GM18520 (cell line): ENCODE measurements at regions not wholly inside any gene's neighbourhood (a gene's known extent, or its start where the extent isn't known, plus 50 kb on each side); places are given as distances from the start of the nearest gene placed in this dataset.

Experiments
- ATAC-seq: cut with Tn5 transposase; IDR thresholded peaks from one replicate; pipeline ENCODE4 v1.9.1; 2021; ENCODE audit not compliant: unreplicated experiment

- no peak for ATAC-seq
Observed at GRCh38 chr5:32984851-32985610, 273.9 kb downstream of the NPR3 start.

- no peak for ATAC-seq
Observed at GRCh38 chr5:32989815-32990214, 278.7 kb downstream of the NPR3 start.

- ATAC-seq = no peak
Observed at GRCh38 chr5:32990593-32991420, 279.7 kb downstream of the NPR3 start.

GRCh38 chr5:32991421-32991815, 280.3 kb downstream of the NPR3 start:
- ATAC-seq = no peak

- no peak for ATAC-seq
Observed at GRCh38 chr5:32996336-32996735, 285.2 kb downstream of the NPR3 start.

- no peak for ATAC-seq
Observed at GRCh38 chr5:33008751-33009418, 297.8 kb downstream of the NPR3 start.

- no peak for ATAC-seq
Observed at GRCh38 chr5:33010846-33011245, 299.7 kb downstream of the NPR3 start.

- no peak for ATAC-seq
Observed at GRCh38 chr5:33011801-33012200, 300.7 kb downstream of the NPR3 start.

- no peak for ATAC-seq
Observed at GRCh38 chr5:33023649-33024048, 312.5 kb downstream of the NPR3 start.

- no peak for ATAC-seq
Observed at GRCh38 chr5:33032271-33033070, 321.4 kb downstream of the NPR3 start.

GRCh38 chr5:33033516-33033915, 322.4 kb downstream of the NPR3 start:
- no peak for ATAC-seq

- no peak for ATAC-seq
Observed at GRCh38 chr5:33034777-33035176, 323.7 kb downstream of the NPR3 start.

GRCh38 chr5:33035851-33036527, 324.9 kb downstream of the NPR3 start:
- ATAC-seq = no peak

- ATAC-seq = no peak
Observed at GRCh38 chr5:33037076-33037475, 326.0 kb downstream of the NPR3 start.

GRCh38 chr5:33041586-33041985, 330.5 kb downstream of the NPR3 start:
- ATAC-seq = no peak

GRCh38 chr5:33043343-33043997, 332.3 kb downstream of the NPR3 start:
- ATAC-seq = no peak

GRCh38 chr5:33046091-33046490, 335.0 kb downstream of the NPR3 start:
- ATAC-seq = no peak

GRCh38 chr5:33048315-33048714, 337.2 kb downstream of the NPR3 start:
- ATAC-seq = no peak

GRCh38 chr5:33049298-33049697, 338.2 kb downstream of the NPR3 start:
- ATAC-seq = no peak

- ATAC-seq = no peak
Observed at GRCh38 chr5:33049842-33050241, 338.7 kb downstream of the NPR3 start.
